ENCODE measurements at regions not wholly inside any gene's neighbourhood (a gene's known extent, or its start where the extent isn't known, plus 50 kb on each side); places are given as distances from the start of the nearest gene placed in this dataset.

DNA sequence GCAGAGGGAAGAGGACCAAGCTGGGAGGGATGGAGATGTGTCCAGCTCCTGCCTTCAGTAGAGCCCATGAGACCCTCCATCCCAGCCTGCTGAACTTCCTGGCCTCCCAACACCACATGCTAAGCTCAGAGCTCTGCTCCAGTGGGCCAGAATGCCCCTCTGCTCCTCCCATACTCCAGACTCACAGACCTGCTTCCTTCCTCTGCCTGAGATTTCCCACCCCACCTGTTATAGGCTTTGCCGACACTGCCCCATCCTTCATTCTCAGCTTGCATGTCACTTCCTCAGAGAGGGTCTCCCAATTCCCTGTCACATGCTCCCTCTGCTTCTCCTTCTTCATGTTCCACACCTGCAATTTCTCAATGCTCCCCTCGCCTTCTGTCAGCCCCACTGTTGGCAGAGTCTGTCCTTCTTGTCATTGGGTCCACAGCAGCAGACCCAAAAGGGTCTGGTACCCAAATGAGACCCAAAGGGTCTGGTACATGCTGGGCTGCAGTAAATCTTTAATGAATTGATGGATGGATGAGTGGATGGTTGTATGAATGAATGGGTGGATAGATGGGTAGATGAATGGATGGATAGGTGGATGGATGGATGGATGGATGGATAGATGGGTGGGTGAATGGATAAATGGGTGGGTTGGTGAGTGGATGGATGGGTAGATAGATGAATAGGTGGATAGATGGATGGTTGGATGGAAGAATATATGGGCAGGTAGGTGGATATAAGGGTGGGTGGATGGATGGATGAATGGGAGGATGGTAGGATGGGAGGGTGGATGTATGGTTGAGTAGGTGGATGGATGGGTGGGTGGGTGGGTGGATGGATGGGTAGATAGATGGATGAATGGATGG is 105.3 kb upstream of the FGF3 start:
- WGBS (ENCODE audit: missing lambda C conversion rate): 61% methylated on average over 2 of the region's 2 CpGs
- POLR2A ChIA-PET: no interaction called here
- TF ChIP-seq, protein P1, sequence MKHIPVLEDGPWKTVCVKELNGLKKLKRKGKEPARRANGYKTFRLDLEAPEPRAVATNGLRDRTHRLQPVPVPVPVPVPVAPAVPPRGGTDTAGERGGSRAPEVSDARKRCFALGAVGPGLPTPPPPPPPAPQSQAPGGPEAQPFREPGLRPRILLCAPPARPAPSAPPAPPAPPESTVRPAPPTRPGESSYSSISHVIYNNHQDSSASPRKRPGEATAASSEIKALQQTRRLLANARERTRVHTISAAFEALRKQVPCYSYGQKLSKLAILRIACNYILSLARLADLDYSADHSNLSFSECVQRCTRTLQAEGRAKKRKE (CRISPR knock-in tag; IDR thresholded peaks at IDR 0.05; ENCODE audit: low read depth): no peak
- TF ChIP-seq RFX5 (IDR thresholded peaks at IDR 0.05) (no peak), GATA3 (IDR thresholded peaks at IDR 0.05; ENCODE audit: borderline replicate concordance) (no peak)
- TF ChIP-seq, protein P2, sequence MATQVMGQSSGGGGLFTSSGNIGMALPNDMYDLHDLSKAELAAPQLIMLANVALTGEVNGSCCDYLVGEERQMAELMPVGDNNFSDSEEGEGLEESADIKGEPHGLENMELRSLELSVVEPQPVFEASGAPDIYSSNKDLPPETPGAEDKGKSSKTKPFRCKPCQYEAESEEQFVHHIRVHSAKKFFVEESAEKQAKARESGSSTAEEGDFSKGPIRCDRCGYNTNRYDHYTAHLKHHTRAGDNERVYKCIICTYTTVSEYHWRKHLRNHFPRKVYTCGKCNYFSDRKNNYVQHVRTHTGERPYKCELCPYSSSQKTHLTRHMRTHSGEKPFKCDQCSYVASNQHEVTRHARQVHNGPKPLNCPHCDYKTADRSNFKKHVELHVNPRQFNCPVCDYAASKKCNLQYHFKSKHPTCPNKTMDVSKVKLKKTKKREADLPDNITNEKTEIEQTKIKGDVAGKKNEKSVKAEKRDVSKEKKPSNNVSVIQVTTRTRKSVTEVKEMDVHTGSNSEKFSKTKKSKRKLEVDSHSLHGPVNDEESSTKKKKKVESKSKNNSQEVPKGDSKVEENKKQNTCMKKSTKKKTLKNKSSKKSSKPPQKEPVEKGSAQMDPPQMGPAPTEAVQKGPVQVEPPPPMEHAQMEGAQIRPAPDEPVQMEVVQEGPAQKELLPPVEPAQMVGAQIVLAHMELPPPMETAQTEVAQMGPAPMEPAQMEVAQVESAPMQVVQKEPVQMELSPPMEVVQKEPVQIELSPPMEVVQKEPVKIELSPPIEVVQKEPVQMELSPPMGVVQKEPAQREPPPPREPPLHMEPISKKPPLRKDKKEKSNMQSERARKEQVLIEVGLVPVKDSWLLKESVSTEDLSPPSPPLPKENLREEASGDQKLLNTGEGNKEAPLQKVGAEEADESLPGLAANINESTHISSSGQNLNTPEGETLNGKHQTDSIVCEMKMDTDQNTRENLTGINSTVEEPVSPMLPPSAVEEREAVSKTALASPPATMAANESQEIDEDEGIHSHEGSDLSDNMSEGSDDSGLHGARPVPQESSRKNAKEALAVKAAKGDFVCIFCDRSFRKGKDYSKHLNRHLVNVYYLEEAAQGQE (IDR thresholded peaks at IDR 0.05): no peak
- TF ChIP-seq, protein P3, sequence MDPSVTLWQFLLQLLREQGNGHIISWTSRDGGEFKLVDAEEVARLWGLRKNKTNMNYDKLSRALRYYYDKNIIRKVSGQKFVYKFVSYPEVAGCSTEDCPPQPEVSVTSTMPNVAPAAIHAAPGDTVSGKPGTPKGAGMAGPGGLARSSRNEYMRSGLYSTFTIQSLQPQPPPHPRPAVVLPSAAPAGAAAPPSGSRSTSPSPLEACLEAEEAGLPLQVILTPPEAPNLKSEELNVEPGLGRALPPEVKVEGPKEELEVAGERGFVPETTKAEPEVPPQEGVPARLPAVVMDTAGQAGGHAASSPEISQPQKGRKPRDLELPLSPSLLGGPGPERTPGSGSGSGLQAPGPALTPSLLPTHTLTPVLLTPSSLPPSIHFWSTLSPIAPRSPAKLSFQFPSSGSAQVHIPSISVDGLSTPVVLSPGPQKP (IDR thresholded peaks at IDR 0.05; ENCODE audit: low read depth, low read length): no peak
- no peak overlapping the region for H3K4me2 ChIP-seq
- H3K4me3 ChIP-seq: no peak overlapping the region
- H3K9me3 ChIP-seq: no peaks in the 10 kb centered on the region
- H3K4me1 ChIP-seq: no peaks in the 10 kb centered on the region
- ATAC-seq (no peak), FAIRE-seq (no peak), DNase-seq (ENCODE audit: low read depth in 1 of 2, low spot score in 1 of 2) (no peak)
- no peak overlapping the region for H3K27ac ChIP-seq
- CTCF ChIA-PET: interaction anchor here (0.6 to 8.0 kb wide), 6 partner anchors 9 to 1809 kb away, joined by 3 to 127 read pairs (median 4); partner anchors contain the start of gene FADD

DNA sequence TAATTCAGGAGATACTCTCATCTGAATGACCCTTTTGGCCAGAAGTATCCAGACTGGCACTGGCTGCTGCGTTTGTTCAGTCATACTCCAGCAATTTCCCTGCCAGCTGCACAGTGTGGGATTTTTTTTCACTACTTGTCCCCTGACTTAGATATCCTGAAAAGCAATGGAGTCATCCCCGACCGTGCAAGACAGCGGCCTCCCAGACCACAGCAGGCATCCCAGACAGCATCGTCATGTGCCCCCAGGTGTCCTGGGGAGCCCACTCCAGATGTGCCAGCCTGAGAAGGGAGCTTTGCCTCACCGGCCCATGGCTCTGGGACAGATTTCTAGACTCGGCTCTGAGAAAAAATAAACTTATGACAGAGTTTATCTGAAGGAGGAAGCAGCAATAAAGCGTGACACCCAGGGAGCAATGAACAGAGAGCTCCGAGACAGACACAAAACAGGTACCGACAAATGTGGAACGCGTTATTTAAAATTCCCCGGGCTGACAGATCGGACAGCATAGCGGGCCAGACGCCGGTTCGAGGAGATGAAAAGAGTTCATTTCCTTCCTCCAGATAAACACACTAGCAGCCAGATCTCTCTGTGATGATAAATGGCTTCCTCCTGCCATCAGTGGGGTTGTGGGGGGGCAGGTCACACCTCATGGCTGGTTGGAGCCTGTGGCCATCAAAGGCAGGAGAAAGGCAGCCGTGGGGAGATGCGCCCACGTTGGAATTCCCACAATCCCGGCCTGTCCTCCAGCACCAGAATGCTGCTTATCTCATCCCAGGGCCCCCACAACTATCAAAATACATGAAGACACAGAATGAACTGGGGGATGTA is 106.4 kb upstream of the FGF3 start:
- FAIRE-seq (no peak), DNase-seq (ENCODE audit: low read depth in 1 of 2, low spot score in 1 of 2) (no peak), ATAC-seq (no peak)
- Histone ChIP-seq H3K9me3 (no peaks in the 10 kb centered on the region), H3K4me2 (no peak overlapping the region), H3K27ac (no peak overlapping the region), H3K4me3 (no peak overlapping the region), H3K4me1 (no peaks in the 10 kb centered on the region)
- ChIA-PET CTCF (interaction anchor here (0.6 to 8.0 kb wide), 7 partner anchors 10 to 1808 kb away, joined by 3 to 127 read pairs (median 7); partner anchors contain the start of gene FADD), POLR2A (no interaction called here)
- 62% methylated on average over 20 of the region's 22 CpGs for WGBS (ENCODE audit: missing lambda C conversion rate)
- TF ChIP-seq PHF8 (IDR thresholded peaks at IDR 0.05; ENCODE audit: borderline replicate concordance, low read depth): no peak
- TF ChIP-seq ZFP36 (IDR thresholded peaks at IDR 0.05; ENCODE audit: borderline replicate concordance, partially characterized antibody): no peak
- TF ChIP-seq HOXA7 (CRISPR knock-in tag; IDR thresholded peaks at IDR 0.05): no peak
- TF ChIP-seq POLR2AphosphoS2 (conservative IDR thresholded peaks at IDR 0.05; ENCODE audit: low read length): no peak
- TF ChIP-seq NPAS2 (CRISPR knock-in tag; IDR thresholded peaks at IDR 0.05; ENCODE audit: borderline replicate concordance): no peak
- TF ChIP-seq CHD4 (IDR thresholded peaks at IDR 0.05; ENCODE audit: borderline replicate concordance): no peak
- no peak for TF ChIP-seq EP300 (IDR thresholded peaks at IDR 0.05)
- TF ChIP-seq HOXB5 (CRISPR knock-in tag; IDR thresholded peaks at IDR 0.05): no peak
- TF ChIP-seq GATA3 (IDR thresholded peaks at IDR 0.05; ENCODE audit: borderline replicate concordance): no peak
- TF ChIP-seq CBX2 (IDR thresholded peaks at IDR 0.05; ENCODE audit: borderline replicate concordance, low read depth): no peak
- TF ChIP-seq TP53 (CRISPR knock-in tag; IDR thresholded peaks at IDR 0.05): no peak
- TF ChIP-seq, protein P4, sequence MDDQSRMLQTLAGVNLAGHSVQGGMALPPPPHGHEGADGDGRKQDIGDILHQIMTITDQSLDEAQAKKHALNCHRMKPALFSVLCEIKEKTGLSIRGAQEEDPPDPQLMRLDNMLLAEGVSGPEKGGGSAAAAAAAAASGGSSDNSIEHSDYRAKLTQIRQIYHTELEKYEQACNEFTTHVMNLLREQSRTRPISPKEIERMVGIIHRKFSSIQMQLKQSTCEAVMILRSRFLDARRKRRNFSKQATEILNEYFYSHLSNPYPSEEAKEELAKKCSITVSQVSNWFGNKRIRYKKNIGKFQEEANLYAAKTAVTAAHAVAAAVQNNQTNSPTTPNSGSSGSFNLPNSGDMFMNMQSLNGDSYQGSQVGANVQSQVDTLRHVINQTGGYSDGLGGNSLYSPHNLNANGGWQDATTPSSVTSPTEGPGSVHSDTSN (IDR thresholded peaks at IDR 0.05): no peak
- TF ChIP-seq, protein P5, sequence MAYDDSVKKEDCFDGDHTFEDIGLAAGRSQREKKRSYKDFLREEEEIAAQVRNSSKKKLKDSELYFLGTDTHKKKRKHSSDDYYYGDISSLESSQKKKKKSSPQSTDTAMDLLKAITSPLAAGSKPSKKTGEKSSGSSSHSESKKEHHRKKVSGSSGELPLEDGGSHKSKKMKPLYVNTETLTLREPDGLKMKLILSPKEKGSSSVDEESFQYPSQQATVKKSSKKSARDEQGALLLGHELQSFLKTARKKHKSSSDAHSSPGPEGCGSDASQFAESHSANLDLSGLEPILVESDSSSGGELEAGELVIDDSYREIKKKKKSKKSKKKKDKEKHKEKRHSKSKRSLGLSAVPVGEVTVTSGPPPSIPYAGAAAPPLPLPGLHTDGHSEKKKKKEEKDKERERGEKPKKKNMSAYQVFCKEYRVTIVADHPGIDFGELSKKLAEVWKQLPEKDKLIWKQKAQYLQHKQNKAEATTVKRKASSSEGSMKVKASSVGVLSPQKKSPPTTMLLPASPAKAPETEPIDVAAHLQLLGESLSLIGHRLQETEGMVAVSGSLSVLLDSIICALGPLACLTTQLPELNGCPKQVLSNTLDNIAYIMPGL (CRISPR knock-in tag; IDR thresholded peaks at IDR 0.05; ENCODE audit: borderline replicate concordance): no peak

Measured in A549 (cell line).